ENCODE measurements at regions not wholly inside any gene's neighbourhood (a gene's known extent, or its start where the extent isn't known, plus 50 kb on each side); places are given as distances from the start of the nearest gene placed in this dataset.
A peak's percentile ranks its signal among the peaks of the same experiment; 100 is the strongest.
"Not testable (repeated sequence)": the region's sequence is repeated elsewhere in the genome, so short reads cannot be mapped to it uniquely, and the experiment has no call there.

DNA sequence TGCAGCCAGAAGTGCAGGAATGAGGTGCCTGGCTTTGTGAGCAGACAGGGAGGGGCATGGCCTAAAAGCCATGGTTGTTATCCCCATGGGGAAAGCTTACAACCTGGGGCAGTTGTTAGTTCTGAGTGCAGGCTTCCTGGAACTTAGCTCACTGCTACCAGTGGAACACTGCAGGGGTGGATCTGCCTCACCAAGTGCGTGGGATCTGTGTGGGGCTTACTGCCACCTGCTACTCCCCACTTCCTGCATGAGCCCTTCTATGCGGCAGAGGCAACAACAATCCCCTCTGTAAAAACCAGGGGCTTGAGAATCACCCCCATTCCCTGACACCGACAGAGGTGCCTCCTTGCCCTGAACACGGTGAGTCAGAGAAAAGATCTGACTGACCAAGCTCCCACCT is 174.6 kb downstream of the SPIN4 start:
- not testable (repeated sequence) for H3K4me3 ChIP-seq (ENCODE audit: low read length); H3K4me1 ChIP-seq (ENCODE audit: control insufficient read depth, insufficient read depth, low read length); H3K36me3 ChIP-seq (ENCODE audit: control insufficient read depth, insufficient read depth, low read length, severe bottlenecking); H3K9me3 ChIP-seq (ENCODE audit: control insufficient read depth, low read length); H3K27me3 ChIP-seq (replicated peaks; ENCODE audit: control insufficient read depth, insufficient read depth, low read length); DNase-seq (ENCODE audit: low read depth); H3K9ac ChIP-seq (ENCODE audit: low read length)

DNA sequence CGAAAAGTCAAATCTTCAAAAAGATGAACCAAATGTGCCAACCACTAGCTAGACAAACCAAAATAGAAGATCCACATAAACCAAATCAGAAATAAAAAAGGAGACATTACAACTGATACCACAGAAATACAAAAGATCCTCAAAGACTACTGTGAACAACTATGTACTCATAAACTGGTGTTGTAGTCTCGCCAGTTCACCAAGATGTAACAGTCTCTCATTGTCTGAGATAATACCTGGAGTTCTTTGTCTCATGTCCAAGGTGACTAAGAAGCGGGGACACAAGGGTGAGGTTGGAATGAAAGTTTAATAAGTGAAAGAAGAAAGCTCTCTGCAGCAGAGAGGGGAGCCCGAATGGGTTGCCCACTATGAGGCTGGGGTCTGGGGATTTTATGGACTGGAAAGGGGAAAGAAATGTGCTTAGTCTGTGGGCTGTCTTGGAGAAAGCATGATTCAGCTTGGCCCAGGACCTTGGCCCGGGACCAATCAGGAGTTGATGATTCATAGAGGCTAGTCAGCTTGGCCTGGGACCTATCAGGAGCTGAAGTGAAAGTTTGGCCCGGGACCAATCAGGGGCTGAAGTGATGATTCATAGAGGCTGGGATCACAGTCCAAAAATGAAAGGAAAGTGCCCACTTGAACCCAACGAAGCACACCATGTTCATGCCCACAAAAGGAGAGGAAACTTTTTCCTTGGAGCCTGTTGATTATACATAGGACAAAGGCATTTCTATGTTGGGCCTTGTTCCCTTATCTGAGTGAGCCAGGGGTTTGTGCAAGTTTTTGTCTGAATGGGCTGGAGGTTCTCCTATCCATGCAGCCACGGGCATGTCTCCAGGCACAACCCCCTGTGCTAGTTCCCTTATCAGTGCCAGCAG is 177.1 kb downstream of the SPIN4 start:
- H3K4me3 ChIP-seq (ENCODE audit: low read length); H3K9ac ChIP-seq (ENCODE audit: low read length); H3K36me3 ChIP-seq (ENCODE audit: control insufficient read depth, insufficient read depth, low read length, severe bottlenecking); DNase-seq (ENCODE audit: low read depth); H3K4me1 ChIP-seq (ENCODE audit: control insufficient read depth, insufficient read depth, low read length); H3K9me3 ChIP-seq (ENCODE audit: control insufficient read depth, low read length); H3K27me3 ChIP-seq (replicated peaks; ENCODE audit: control insufficient read depth, insufficient read depth, low read length): not testable (repeated sequence)

DNA sequence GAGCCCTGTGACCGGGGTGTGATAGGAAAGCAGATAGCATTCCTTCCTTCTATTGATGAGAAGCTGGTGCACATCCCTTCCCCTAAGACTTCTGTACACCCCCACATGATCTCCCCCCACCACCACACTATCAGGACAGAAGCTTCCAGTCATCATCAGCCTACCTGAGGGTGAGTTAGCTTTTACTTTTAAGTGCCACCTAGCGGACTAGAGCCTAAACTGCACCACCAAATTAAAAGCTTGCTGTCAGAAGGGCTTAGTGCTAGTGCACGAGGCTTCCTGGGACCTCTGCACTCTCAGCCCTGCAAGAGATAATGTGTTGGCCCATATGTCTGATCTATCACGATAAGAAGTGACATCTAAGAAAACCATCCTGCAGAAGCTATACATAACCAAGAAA is 181.7 kb downstream of the SPIN4 start:
- not testable (repeated sequence) for H3K4me1 ChIP-seq (ENCODE audit: control insufficient read depth, insufficient read depth, low read length); H3K9ac ChIP-seq (ENCODE audit: low read length); H3K4me3 ChIP-seq (ENCODE audit: low read length); DNase-seq (ENCODE audit: low read depth); H3K27me3 ChIP-seq (replicated peaks; ENCODE audit: control insufficient read depth, insufficient read depth, low read length); H3K36me3 ChIP-seq (ENCODE audit: control insufficient read depth, insufficient read depth, low read length, severe bottlenecking); H3K9me3 ChIP-seq (ENCODE audit: control insufficient read depth, low read length)

DNA sequence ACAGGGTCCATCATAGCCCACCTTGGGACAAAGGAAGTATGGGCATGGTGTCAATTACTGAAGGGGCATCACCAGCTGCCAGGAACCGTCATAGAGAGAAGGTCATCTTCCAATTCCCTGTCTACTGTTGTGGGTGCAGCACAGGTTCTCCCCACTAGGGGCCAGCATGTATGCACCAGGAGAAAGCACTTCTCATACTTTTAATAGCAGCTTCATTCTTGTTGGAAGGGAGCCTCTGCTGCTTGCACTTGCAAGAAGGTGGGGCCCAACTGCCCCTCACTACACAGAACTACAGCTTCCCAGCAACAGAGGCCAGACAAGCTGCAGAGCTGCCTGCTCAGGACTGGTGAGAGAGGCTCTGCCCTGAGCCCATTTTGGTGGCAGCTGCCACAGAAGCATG is 182.2 kb downstream of the SPIN4 start:
- DNase-seq (ENCODE audit: low read depth); H3K9ac ChIP-seq (ENCODE audit: low read length); H3K9me3 ChIP-seq (ENCODE audit: control insufficient read depth, low read length); H3K36me3 ChIP-seq (ENCODE audit: control insufficient read depth, insufficient read depth, low read length, severe bottlenecking); H3K4me3 ChIP-seq (ENCODE audit: low read length); H3K27me3 ChIP-seq (replicated peaks; ENCODE audit: control insufficient read depth, insufficient read depth, low read length); H3K4me1 ChIP-seq (ENCODE audit: control insufficient read depth, insufficient read depth, low read length): not testable (repeated sequence)

DNA sequence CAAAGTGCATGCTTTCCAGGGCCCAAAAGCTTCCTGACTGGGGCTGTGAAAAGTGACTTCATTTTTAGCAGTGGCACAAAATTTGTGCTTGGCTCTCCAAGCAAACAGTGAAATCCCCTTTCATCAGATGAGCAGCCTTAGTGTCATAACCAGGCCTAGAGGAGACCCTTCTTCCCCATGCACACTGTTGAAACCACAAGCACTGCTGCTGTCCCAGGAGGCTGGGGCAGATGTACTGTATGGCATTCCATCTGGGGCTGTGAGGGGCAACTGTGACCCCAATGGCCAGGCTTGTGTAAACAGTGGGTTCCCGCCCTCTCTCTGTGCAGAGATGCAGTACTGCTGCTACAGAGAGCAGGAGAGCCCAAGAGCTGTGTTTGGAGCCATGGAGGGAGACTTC is 184.1 kb downstream of the SPIN4 start:
- H3K4me3 ChIP-seq (ENCODE audit: low read length); H3K36me3 ChIP-seq (ENCODE audit: control insufficient read depth, insufficient read depth, low read length, severe bottlenecking); H3K27me3 ChIP-seq (replicated peaks; ENCODE audit: control insufficient read depth, insufficient read depth, low read length); H3K4me1 ChIP-seq (ENCODE audit: control insufficient read depth, insufficient read depth, low read length); H3K9ac ChIP-seq (ENCODE audit: low read length); DNase-seq (ENCODE audit: low read depth); H3K9me3 ChIP-seq (ENCODE audit: control insufficient read depth, low read length): not testable (repeated sequence)

DNA sequence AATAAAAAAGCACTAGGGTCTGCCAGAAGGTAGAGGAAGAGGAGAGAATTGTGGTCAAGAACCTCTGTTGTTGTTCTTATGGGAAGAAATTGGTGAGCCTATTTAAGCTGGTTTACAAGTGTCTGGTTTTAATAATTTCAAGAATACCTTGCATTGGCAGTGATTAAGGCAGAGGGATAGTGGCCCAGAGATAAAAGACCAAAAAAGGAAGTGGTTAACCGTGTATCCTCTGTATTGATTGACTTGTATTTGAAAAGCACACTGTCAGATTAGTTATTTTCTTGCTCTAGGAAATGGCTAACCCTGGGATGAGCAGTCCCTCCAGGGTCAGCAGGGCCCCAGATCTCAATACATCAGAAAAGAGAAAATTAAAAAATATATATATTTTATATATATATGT is 190.1 kb downstream of the SPIN4 start:
- not testable (repeated sequence) for H3K9ac ChIP-seq (ENCODE audit: low read length); H3K9me3 ChIP-seq (ENCODE audit: control insufficient read depth, low read length); DNase-seq (ENCODE audit: low read depth); H3K36me3 ChIP-seq (ENCODE audit: control insufficient read depth, insufficient read depth, low read length, severe bottlenecking); H3K27me3 ChIP-seq (replicated peaks; ENCODE audit: control insufficient read depth, insufficient read depth, low read length); H3K4me3 ChIP-seq (ENCODE audit: low read length); H3K4me1 ChIP-seq (ENCODE audit: control insufficient read depth, insufficient read depth, low read length)

DNA sequence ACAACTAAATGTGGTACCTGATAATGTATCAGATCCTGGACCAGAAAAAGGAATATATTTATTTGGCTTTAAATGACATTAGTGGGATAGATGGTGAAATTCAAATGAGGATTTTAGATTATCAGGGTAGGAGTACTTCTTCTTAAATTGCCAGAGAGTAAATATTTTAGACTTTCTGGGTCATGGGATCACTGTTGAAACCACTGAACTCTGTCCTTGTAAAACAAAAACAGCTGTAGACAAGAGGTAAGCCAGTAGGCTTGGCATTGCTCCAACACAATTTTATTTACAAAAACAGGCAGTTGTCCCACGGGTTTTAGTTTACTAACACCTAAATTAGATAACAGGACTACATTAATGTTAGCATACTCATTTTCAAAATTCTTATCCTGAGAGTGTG is 190.8 kb downstream of the SPIN4 start:
- H3K4me3 ChIP-seq (ENCODE audit: low read length): not testable (repeated sequence)

DNA sequence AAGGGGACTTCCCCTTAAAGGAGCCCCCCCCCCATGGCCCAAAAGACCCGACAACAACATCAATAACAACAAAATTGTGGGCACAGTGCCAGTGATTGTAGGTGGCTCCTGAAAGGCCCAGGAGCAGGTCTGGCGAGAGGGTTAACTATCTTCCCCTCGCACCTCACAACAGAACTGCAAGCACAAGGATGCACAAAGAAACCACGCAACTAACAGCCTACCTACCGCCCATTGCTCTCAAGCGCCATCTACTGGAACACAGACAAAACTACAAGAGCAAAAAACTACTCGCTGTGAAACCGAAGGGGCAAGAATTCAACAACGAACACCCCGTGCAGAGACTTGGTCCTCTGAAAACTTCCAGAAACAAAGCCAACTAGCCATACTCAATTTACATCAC is 205.6 kb downstream of the SPIN4 start:
- H3K9me3 ChIP-seq (ENCODE audit: control insufficient read depth, low read length); H3K36me3 ChIP-seq (ENCODE audit: control insufficient read depth, insufficient read depth, low read length, severe bottlenecking); H3K27me3 ChIP-seq (replicated peaks; ENCODE audit: control insufficient read depth, insufficient read depth, low read length); DNase-seq (ENCODE audit: low read depth); H3K9ac ChIP-seq (ENCODE audit: low read length); H3K4me3 ChIP-seq (ENCODE audit: low read length); H3K4me1 ChIP-seq (ENCODE audit: control insufficient read depth, insufficient read depth, low read length): not testable (repeated sequence)

More for the DNA sequence above, 190.8 kb downstream of the SPIN4 start:
- not testable (repeated sequence) for H3K9me3 ChIP-seq (ENCODE audit: control insufficient read depth, low read length); H3K9ac ChIP-seq (ENCODE audit: low read length); H3K4me1 ChIP-seq (ENCODE audit: control insufficient read depth, insufficient read depth, low read length); DNase-seq (ENCODE audit: low read depth); H3K36me3 ChIP-seq (ENCODE audit: control insufficient read depth, insufficient read depth, low read length, severe bottlenecking); H3K27me3 ChIP-seq (replicated peaks; ENCODE audit: control insufficient read depth, insufficient read depth, low read length)

DNA sequence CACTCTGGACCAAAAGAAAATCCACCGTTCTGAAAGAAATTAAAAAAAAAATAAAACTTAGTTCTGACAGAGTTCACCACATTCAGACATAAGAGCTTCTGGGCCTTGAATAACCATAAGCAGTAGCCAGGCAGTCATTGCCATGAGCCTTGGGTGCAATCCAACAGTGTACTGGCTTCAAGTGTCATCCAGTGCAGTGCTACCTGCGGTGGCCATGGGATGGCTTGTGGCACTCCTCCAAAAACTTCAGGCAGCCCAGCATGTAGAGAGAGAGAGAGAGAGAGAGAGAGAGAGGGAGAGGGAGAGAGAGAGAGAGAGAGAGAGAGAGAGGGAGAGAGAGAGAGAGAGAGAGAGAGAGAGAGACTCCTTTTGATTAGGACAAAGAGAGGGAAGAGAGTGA is 208.5 kb downstream of the SPIN4 start:
- H3K9me3 ChIP-seq (ENCODE audit: control insufficient read depth, low read length); H3K27me3 ChIP-seq (replicated peaks; ENCODE audit: control insufficient read depth, insufficient read depth, low read length); H3K36me3 ChIP-seq (ENCODE audit: control insufficient read depth, insufficient read depth, low read length, severe bottlenecking); H3K9ac ChIP-seq (ENCODE audit: low read length); H3K4me1 ChIP-seq (ENCODE audit: control insufficient read depth, insufficient read depth, low read length); H3K4me3 ChIP-seq (ENCODE audit: low read length); DNase-seq (ENCODE audit: low read depth): not testable (repeated sequence)

DNA sequence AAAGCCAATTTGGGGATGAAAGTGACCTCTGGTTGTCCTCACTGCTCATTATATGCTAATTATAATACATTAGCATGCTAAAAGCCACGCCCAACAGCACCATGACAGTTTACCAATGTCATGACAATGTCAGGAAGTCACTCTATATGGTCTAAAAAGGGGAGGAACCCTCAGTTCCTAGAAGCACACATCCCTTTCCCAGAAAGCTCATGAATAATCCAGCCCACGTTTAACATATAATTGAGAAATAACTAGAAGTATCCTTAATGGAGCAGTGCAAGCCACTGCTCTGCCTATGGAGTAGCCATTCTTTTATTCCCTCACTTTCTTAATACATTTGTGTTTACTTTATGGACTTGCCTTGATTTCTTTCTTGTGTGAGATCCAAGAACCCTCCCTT is 215.3 kb downstream of the SPIN4 start:
- not testable (repeated sequence) for H3K36me3 ChIP-seq (ENCODE audit: control insufficient read depth, insufficient read depth, low read length, severe bottlenecking); H3K4me1 ChIP-seq (ENCODE audit: control insufficient read depth, insufficient read depth, low read length); H3K27me3 ChIP-seq (replicated peaks; ENCODE audit: control insufficient read depth, insufficient read depth, low read length); H3K9ac ChIP-seq (ENCODE audit: low read length); H3K9me3 ChIP-seq (ENCODE audit: control insufficient read depth, low read length); DNase-seq (ENCODE audit: low read depth); H3K4me3 ChIP-seq (ENCODE audit: low read length)

DNA sequence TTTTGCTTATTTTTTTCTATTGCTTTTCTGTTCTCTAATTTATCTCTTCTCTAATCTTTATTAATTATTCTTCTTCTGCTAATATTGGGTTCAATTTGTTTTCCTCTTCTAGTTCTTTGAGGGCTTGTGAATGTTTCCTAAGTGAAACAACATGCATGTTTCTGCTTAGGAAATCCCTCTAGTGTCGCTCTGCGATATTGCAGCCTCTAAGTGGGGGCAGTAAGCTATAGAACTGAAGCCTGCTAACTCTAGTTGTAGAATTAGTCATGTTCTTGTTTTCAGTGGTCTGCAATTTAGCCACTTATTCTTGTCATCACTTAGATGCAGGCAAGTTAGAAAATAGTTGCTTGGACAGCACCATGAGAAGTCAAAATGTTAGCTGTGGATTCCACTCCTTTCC is 222.6 kb downstream of the SPIN4 start:
- Histone ChIP-seq H3K4me1 (ENCODE audit: control insufficient read depth, insufficient read depth, low read length) (no peaks in the 10 kb centered on the region), H3K9me3 (ENCODE audit: control insufficient read depth, low read length) (peaks cover 8% of the 10 kb centered on the region), H3K36me3 (ENCODE audit: control insufficient read depth, insufficient read depth, low read length, severe bottlenecking) (no peaks in the 10 kb centered on the region), H3K27me3 (replicated peaks; ENCODE audit: control insufficient read depth, insufficient read depth, low read length) (peaks cover 5% of the 10 kb centered on the region), H3K4me3 (ENCODE audit: low read length) (no peak overlapping the region), H3K9ac (ENCODE audit: low read length) (no peak overlapping the region)
- peak; percentile 33 for DNase-seq (ENCODE audit: low read depth)

DNA sequence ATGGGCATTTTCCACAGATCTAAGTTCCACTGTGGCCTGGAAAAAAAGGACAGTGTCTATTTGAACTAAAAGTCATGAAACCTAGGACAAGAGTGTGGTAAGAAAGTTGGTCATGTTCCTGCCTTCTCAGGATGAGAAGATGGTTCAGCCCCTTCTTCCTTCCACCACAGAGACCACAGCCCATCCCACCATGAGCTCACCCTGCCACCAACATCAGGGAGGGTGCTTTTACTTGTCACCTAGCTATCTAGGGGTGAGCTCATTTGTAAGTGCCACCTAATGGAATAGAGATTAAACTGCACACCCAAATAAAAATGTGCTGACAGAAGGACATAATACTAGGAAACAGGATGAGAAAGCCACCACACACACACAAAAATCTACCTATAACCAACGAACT is 235.9 kb downstream of the SPIN4 start:
- H3K27me3 ChIP-seq (replicated peaks; ENCODE audit: control insufficient read depth, insufficient read depth, low read length): peaks cover 3% of the 10 kb centered on the region
- H3K9ac ChIP-seq (ENCODE audit: low read length): no peak overlapping the region
- H3K4me3 ChIP-seq (ENCODE audit: low read length): no peak overlapping the region
- H3K4me1 ChIP-seq (ENCODE audit: control insufficient read depth, insufficient read depth, low read length): no peaks in the 10 kb centered on the region
- no peaks in the 10 kb centered on the region for H3K9me3 ChIP-seq (ENCODE audit: control insufficient read depth, low read length)
- H3K36me3 ChIP-seq (ENCODE audit: control insufficient read depth, insufficient read depth, low read length, severe bottlenecking): no peaks in the 10 kb centered on the region
- no peak for DNase-seq (ENCODE audit: low read depth)

Data from adipocyte (in vitro differentiated cells).